ENCODE measurements at regions not wholly inside any gene's neighbourhood (a gene's known extent, or its start where the extent isn't known, plus 50 kb on each side); places are given as distances from the start of the nearest gene placed in this dataset.

- DNase-seq (ENCODE audit: low spot score) = no peak
Measured at GRCh38 chr9:99533421-99533820, 288.3 kb upstream of the NR4A3 start.

GRCh38 chr9:99537996-99538395 lies 283.7 kb upstream of the NR4A3 start:
- no peak for DNase-seq (ENCODE audit: low spot score)

GRCh38 chr9:99544526-99544925 lies 277.2 kb upstream of the NR4A3 start:
- no peak for DNase-seq (ENCODE audit: low spot score)

DNA sequence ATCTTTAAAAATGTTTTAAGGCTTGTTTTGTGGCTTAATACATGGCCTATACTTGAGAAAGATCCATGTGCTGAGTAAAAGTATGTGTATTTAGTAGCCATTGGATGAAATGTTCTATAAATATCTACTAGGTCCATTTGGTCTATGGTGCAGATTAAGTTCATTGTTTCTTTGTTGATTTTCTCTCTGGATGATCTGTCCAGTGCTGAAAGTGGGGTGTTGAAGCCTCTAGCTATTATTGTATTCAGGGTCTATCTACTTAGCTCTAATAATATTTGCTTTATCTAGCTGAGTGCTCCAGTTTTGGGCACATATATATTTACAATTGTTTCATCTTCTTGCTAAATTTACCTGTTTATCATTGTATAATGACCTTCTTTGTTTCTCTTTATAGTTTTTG lies 272.2 kb upstream of the NR4A3 start:
- DNase-seq (ENCODE audit: low spot score) = no peak

GRCh38 chr9:99555792-99556191 lies 265.9 kb upstream of the NR4A3 start:
- DNase-seq (ENCODE audit: low spot score) = no peak

DNA sequence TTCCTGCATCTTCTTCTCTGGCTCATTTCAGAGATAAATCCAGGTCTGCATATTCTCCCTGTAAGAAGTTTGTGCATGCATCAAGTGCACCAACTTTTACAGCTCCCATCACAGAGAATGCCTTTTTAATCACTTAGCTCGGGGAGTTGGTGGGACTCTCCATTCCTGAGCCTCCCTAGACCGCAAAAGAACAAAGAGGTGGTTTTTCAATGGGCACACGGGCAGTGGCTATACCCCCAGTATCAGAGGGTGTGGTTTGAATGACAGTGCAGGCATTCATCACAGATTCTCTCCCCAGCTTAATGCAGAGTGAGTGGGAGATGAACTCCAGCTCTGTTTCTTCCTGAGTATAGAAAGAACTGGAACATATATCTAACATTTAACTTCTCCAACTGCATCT lies 264.7 kb upstream of the NR4A3 start:
- no peak for DNase-seq (ENCODE audit: low spot score)

DNA sequence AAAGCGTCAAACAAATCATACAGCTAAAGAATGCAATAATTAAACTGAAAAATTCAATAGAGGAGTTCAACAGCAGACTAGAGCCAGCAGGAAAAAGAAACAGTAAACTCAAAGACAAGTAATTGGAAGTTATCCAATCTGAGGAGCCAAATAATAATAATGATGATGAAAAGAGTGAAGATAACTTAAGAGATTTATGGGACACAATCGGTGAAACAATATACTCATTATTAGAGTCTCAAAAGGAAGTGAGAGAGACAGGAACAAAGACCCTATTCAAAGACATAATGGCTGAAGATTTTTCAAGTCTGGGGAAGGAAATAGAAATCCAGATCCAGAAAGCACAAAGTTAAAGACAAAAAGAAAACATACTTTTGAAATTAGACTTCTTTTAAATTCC lies 263.9 kb upstream of the NR4A3 start:
- DNase-seq (ENCODE audit: low spot score) = no peak

DNA sequence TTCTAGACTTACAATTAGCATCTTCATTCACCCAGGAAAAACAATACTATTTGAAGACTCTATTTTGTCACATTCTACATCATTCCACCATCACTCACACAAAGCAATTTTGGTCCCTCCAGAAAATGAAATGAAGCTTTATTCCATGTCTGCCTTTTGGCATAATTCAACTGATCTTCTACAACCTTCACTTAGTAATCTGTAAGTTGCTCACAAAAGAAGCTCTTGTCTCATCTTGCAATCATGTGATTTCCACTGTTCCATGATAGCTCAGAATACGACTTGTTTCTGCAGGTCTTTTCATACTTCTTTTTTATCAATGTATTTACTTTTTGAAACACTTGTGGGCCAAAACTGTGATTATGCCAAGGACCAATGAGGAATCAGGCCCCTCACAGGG lies 261.9 kb upstream of the NR4A3 start:
- DNase-seq (ENCODE audit: low spot score) = no peak

DNA sequence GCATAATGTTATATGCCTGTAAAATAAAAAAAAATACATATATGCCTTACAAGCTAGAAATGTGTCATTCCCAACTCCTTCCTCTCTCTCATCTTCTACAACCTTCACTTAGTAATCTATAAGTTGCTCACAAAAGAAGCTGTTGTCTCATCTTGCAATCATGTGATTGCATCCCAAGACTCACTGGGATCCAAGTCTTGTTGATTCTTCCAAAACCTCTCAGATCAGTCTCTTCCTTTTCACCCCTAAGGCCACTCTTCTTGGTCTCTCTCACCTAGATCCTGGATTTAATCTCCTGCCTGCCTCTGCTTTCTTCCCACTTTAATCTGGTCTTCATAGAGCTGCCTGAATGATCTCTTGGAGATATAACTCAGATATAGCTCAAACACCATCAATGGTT lies 261.1 kb upstream of the NR4A3 start:
- no peak for DNase-seq (ENCODE audit: low spot score)

- no peak for DNase-seq (ENCODE audit: low spot score)
Measured at GRCh38 chr9:99561509-99561917, 260.2 kb upstream of the NR4A3 start.

DNA sequence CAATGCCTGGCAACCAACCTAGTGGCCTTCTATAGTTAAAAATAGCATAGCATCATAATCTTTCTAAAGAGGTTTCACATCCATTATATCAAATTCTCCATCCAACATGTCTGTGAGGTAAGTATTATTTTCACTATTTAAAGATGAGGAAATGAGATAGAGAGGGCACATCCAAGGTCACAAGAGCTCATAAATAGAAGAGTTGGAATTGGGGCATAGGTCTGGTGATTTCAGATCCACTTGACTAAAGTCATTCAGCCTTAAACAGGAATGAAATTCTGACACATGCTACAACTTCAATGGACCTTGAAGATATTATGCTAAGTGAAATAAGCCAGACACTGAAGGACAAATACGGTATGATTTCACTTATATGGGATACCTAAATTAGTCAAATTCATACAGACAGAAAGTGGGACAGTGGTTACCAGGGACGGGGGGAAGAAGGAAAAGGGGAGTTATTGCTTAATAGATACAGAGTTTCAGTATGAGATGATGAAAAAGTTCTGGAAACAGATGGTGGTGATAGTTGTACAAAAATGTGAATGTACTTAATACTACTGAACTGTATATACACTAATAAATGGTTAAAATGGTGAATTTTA lies 259.6 kb upstream of the NR4A3 start:
- no peak for DNase-seq (ENCODE audit: low spot score)

DNA sequence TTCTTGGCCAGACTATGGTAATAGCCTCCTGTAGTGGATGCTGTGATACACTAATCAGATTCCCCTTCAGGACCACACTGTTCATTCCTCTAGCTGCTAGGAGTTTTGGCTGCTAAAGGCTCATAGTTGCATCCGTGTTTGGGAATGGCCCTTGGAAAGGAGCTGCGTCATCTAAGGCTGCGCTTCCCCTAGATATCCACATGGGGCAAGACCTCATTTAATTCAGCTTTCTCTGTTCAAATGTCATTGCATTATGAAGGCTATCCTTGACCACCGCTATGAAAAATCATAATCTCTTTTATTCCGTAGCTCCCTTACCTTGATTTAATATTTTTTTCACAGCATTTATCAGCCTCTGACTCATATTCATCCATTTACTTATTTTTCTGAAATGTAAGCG lies 258.3 kb upstream of the NR4A3 start:
- DNase-seq (ENCODE audit: low spot score) = no peak

GRCh38 chr9:99565203-99565602 lies 256.5 kb upstream of the NR4A3 start:
- no peak for DNase-seq (ENCODE audit: low spot score)

- DNase-seq (ENCODE audit: low spot score) = no peak
Measured at GRCh38 chr9:99567436-99567835, 254.2 kb upstream of the NR4A3 start.

- no peak for DNase-seq (ENCODE audit: low spot score)
Measured at GRCh38 chr9:99569840-99570239, 251.8 kb upstream of the NR4A3 start.

GRCh38 chr9:99572567-99572966 lies 249.1 kb upstream of the NR4A3 start:
- no peak for DNase-seq (ENCODE audit: low spot score)

- no peak for DNase-seq (ENCODE audit: low spot score)
Measured at GRCh38 chr9:99573085-99573484, 248.6 kb upstream of the NR4A3 start.

DNA sequence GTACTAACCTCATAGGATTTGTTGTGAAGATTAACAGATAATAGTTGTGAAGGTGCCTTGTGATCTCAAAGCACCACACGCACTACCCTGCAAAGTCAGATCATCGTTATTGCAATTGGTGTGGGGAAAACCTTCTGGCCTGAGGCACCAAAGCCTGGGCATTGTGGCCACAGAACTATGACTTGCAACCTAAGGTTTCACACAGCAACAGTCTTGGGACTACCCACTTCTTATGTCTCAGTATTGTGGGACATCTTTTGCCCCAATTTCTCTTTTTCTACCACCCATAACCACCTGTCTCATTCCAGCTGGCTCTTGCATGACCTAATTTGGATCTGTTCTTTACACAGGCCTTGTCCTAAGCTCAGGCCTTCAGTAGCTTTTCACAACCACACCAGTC lies 247.8 kb upstream of the NR4A3 start:
- DNase-seq (ENCODE audit: low spot score) = no peak

- DNase-seq (ENCODE audit: low spot score) = no peak
Measured at GRCh38 chr9:99576002-99576401, 245.7 kb upstream of the NR4A3 start.

GRCh38 chr9:99576876-99577275 lies 244.8 kb upstream of the NR4A3 start:
- no peak for DNase-seq (ENCODE audit: low spot score)

DNA sequence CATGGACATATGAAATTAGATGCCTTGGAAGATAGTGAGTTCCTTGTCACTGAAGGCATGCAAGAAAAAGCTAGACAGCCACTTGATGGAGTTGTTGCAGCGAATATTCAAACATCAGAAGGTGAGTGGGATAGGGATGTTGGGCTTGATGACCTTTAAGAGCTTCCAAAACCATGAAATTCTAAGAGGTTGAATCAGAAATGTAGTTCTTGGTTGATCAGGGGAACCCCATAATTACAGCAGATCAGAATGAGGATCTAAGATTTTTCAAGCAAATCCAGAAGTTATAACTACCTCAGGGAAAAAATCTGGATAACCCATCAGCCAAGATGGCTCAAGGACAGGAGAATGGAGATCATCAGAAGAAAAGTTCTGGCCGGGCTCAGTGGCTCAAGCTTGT lies 244.3 kb upstream of the NR4A3 start:
- no peak for DNase-seq (ENCODE audit: low spot score)

DNA sequence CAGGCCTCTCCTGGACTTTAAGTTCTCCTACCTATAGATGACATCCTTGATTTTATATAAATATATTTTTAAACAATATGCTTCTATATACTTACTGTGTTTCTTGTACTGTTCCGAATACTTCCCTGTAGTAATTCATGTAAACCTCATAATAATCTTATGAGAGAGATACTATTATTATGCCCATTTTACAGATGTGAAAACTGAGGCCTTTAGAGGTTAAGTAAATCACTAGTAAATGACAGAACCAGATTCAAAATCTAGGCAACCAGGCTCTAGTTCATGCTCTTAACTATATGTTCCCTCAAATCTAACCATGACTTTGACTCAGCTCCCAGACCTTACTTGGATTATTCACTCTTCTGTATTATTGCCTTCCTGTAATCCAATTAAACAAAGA lies 243.0 kb upstream of the NR4A3 start:
- DNase-seq (ENCODE audit: low spot score) = no peak

GRCh38 chr9:99579964-99580363 lies 241.7 kb upstream of the NR4A3 start:
- DNase-seq (ENCODE audit: low spot score) = no peak

DNA sequence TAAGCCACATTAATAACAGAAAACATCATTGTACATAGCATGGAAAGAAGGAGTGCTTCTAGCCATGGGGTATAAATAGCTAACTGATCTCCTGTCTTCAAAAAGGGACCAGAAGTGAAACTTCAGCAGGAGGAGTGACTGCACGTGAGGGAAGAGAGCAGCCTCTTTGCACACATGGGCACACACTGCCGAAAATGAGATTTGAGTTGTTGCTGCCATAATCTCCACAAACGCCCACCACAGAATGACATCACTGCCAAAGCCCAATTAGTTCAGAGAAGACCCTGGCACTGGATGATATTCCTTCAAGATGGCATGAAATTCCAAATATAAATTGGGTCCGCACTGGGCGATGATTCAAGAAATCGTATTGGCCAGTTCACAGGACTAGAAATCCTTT lies 238.9 kb upstream of the NR4A3 start:
- DNase-seq (ENCODE audit: low spot score) = no peak

GRCh38 chr9:99588299-99588698 lies 233.4 kb upstream of the NR4A3 start:
- DNase-seq (ENCODE audit: low spot score) = no peak
